ENCODE measurements at regions not wholly inside any gene's neighbourhood (a gene's known extent, or its start where the extent isn't known, plus 50 kb on each side); places are given as distances from the start of the nearest gene placed in this dataset.
A peak's percentile ranks its signal among the peaks of the same experiment; 100 is the strongest.

GRCh38 chr2:126778561-126779501 is 119.9 kb upstream of the TEX51 start:
- peaks cover 4% of the 10 kb centered on the region for H3K4me1 Mint-ChIP-seq (ENCODE audit: low read depth)
- peaks cover 64% of the 10 kb centered on the region for H3K27me3 Mint-ChIP-seq
- peak overlapping the region; percentile 33 for H3K4me3 Mint-ChIP-seq (ENCODE audit: low read depth)
- no peak for DNase-seq (ENCODE audit: low spot score, unreplicated experiment)
- H3K36me3 Mint-ChIP-seq (ENCODE audit: insufficient read depth) = no peaks in the 10 kb centered on the region
- H3K9me3 Mint-ChIP-seq (ENCODE audit: low read depth) = no peaks in the 10 kb centered on the region
- no peak overlapping the region for H3K27ac Mint-ChIP-seq
- TF ChIP-seq CTCF (IDR thresholded peaks at IDR 0.05; ENCODE audit: unreplicated experiment) = no peak

- H3K36me3 Mint-ChIP-seq (ENCODE audit: insufficient read depth) = no peaks in the 10 kb centered on the region
- no peak for DNase-seq (ENCODE audit: low spot score, unreplicated experiment)
- H3K4me3 Mint-ChIP-seq (ENCODE audit: low read depth) = no peak overlapping the region
- TF ChIP-seq CTCF (IDR thresholded peaks at IDR 0.05; ENCODE audit: unreplicated experiment) = no peak
- H3K9me3 Mint-ChIP-seq (ENCODE audit: low read depth) = no peaks in the 10 kb centered on the region
- H3K27me3 Mint-ChIP-seq = peaks cover 45% of the 10 kb centered on the region
- H3K27ac Mint-ChIP-seq = no peak overlapping the region
- peaks cover 4% of the 10 kb centered on the region for H3K4me1 Mint-ChIP-seq (ENCODE audit: low read depth)
Measured at GRCh38 chr2:126781206-126781605, 117.5 kb upstream of the TEX51 start.

- Mint-ChIP-seq H3K9me3 (ENCODE audit: low read depth) (no peaks in the 10 kb centered on the region), H3K4me1 (ENCODE audit: low read depth) (peaks cover 4% of the 10 kb centered on the region), H3K4me3 (ENCODE audit: low read depth) (no peak overlapping the region), H3K27ac (peak overlapping the region; percentile 18), H3K36me3 (ENCODE audit: insufficient read depth) (no peaks in the 10 kb centered on the region), H3K27me3 (peaks cover 44% of the 10 kb centered on the region)
- no peak for TF ChIP-seq CTCF (IDR thresholded peaks at IDR 0.05; ENCODE audit: unreplicated experiment)
- DNase-seq (ENCODE audit: low spot score, unreplicated experiment) = no peak
Measured at GRCh38 chr2:126781806-126782205, 116.9 kb upstream of the TEX51 start.

- Mint-ChIP-seq H3K4me1 (ENCODE audit: low read depth) (peaks cover 1% of the 10 kb centered on the region), H3K27me3 (peaks cover 40% of the 10 kb centered on the region), H3K9me3 (ENCODE audit: low read depth) (no peaks in the 10 kb centered on the region), H3K36me3 (ENCODE audit: insufficient read depth) (no peaks in the 10 kb centered on the region), H3K4me3 (ENCODE audit: low read depth) (no peak overlapping the region), H3K27ac (no peak overlapping the region)
- no peak for TF ChIP-seq CTCF (IDR thresholded peaks at IDR 0.05; ENCODE audit: unreplicated experiment)
- DNase-seq (ENCODE audit: low spot score, unreplicated experiment) = no peak
Measured at GRCh38 chr2:126782648-126783047, 116.0 kb upstream of the TEX51 start.

- no peak for TF ChIP-seq CTCF (IDR thresholded peaks at IDR 0.05; ENCODE audit: unreplicated experiment)
- peaks cover 1% of the 10 kb centered on the region for H3K4me1 Mint-ChIP-seq (ENCODE audit: low read depth)
- H3K9me3 Mint-ChIP-seq (ENCODE audit: low read depth) = no peaks in the 10 kb centered on the region
- DNase-seq (ENCODE audit: low spot score, unreplicated experiment) = no peak
- H3K36me3 Mint-ChIP-seq (ENCODE audit: insufficient read depth) = no peaks in the 10 kb centered on the region
- H3K4me3 Mint-ChIP-seq (ENCODE audit: low read depth) = no peak overlapping the region
- peaks cover 36% of the 10 kb centered on the region for H3K27me3 Mint-ChIP-seq
- H3K27ac Mint-ChIP-seq = no peak overlapping the region
Measured at GRCh38 chr2:126783341-126783740, 115.3 kb upstream of the TEX51 start.

Measured in progenitor cell of endocrine pancreas (in vitro differentiated cells).